OCI-M2 (cell line): ENCODE measurements at regions not wholly inside any gene's neighbourhood (a gene's known extent, or its start where the extent isn't known, plus 50 kb on each side); places are given as distances from the start of the nearest gene placed in this dataset.
"Not testable (repeated sequence)": the region's sequence is repeated elsewhere in the genome, so short reads cannot be mapped to it uniquely, and the experiment has no call there.

Experiments used
- DNase-seq: peaks from one replicate; lab custom pipeline; 2025; ENCODE audit not compliant: unreplicated experiment; lab: John Stamatoyannopoulos, UW

- DNase-seq: no peak
These were observed 338.2 kb upstream of the PABPC4L start for GRCh38 chr4:134539729-134540231.

- no peak for DNase-seq
These were observed 336.1 kb upstream of the PABPC4L start for GRCh38 chr4:134537701-134538100.

GRCh38 chr4:134533068-134533467, 331.5 kb upstream of the PABPC4L start:
- DNase-seq: no peak

GRCh38 chr4:134531013-134531412, 329.4 kb upstream of the PABPC4L start:
- no peak for DNase-seq

- DNase-seq: no peak
These were observed 328.0 kb upstream of the PABPC4L start for GRCh38 chr4:134529629-134530028.

GRCh38 chr4:134518574-134519217, 317.1 kb upstream of the PABPC4L start:
- no peak for DNase-seq

- DNase-seq: no peak
These were observed 309.0 kb upstream of the PABPC4L start for GRCh38 chr4:134510544-134510943.

- no peak for DNase-seq
These were observed 303.9 kb upstream of the PABPC4L start for GRCh38 chr4:134505511-134505910.

GRCh38 chr4:134501973-134502643, 300.5 kb upstream of the PABPC4L start:
- no peak for DNase-seq

GRCh38 chr4:134501488-134501887, 299.9 kb upstream of the PABPC4L start:
- not testable (repeated sequence) for DNase-seq

- no peak for DNase-seq
These were observed 297.5 kb upstream of the PABPC4L start for GRCh38 chr4:134499074-134499473.

- no peak for DNase-seq
These were observed 289.3 kb upstream of the PABPC4L start for GRCh38 chr4:134490863-134491262.

GRCh38 chr4:134483514-134483913, 281.9 kb upstream of the PABPC4L start:
- not testable (repeated sequence) for DNase-seq

- no peak for DNase-seq
These were observed 270.0 kb upstream of the PABPC4L start for GRCh38 chr4:134471569-134471968.

- DNase-seq: no peak
These were observed 269.0 kb upstream of the PABPC4L start for GRCh38 chr4:134470544-134470943.

GRCh38 chr4:134465417-134465816, 263.8 kb upstream of the PABPC4L start:
- no peak for DNase-seq

- DNase-seq: no peak
These were observed 262.2 kb upstream of the PABPC4L start for GRCh38 chr4:134463771-134464170.

GRCh38 chr4:134426821-134427220, 225.2 kb upstream of the PABPC4L start:
- DNase-seq: no peak

- DNase-seq: no peak
These were observed 224.2 kb upstream of the PABPC4L start for GRCh38 chr4:134425756-134426155.

- no peak for DNase-seq
These were observed 221.2 kb upstream of the PABPC4L start for GRCh38 chr4:134422776-134423175.

GRCh38 chr4:134421734-134422133, 220.1 kb upstream of the PABPC4L start:
- no peak for DNase-seq

GRCh38 chr4:134408897-134409296, 207.3 kb upstream of the PABPC4L start:
- no peak for DNase-seq

- DNase-seq: no peak
These were observed 200.2 kb upstream of the PABPC4L start for GRCh38 chr4:134401798-134402197.
